ENCODE measurements at regions not wholly inside any gene's neighbourhood (a gene's known extent, or its start where the extent isn't known, plus 50 kb on each side); places are given as distances from the start of the nearest gene placed in this dataset.

- no peak overlapping the region for H3K4me3 ChIP-seq
- H3K4me1 ChIP-seq (replicated peaks in 1 of 2) = no peaks in the 10 kb centered on the region
- TF ChIP-seq POLR2A (IDR thresholded peaks at IDR 0.05) = no peak
- TF ChIP-seq, protein P1, sequence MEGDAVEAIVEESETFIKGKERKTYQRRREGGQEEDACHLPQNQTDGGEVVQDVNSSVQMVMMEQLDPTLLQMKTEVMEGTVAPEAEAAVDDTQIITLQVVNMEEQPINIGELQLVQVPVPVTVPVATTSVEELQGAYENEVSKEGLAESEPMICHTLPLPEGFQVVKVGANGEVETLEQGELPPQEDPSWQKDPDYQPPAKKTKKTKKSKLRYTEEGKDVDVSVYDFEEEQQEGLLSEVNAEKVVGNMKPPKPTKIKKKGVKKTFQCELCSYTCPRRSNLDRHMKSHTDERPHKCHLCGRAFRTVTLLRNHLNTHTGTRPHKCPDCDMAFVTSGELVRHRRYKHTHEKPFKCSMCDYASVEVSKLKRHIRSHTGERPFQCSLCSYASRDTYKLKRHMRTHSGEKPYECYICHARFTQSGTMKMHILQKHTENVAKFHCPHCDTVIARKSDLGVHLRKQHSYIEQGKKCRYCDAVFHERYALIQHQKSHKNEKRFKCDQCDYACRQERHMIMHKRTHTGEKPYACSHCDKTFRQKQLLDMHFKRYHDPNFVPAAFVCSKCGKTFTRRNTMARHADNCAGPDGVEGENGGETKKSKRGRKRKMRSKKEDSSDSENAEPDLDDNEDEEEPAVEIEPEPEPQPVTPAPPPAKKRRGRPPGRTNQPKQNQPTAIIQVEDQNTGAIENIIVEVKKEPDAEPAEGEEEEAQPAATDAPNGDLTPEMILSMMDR (IDR thresholded peaks at IDR 0.05) = no peak
- no peak for DNase-seq
- H3K27me3 ChIP-seq = no peaks in the 10 kb centered on the region
- 42 to 68% (median 63%) methylated on average over 2 of the region's 2 CpGs for WGBS, 4 donors
- intact Hi-C loops (cut with DNase I) = no loop called here
- H3K27ac ChIP-seq = no peak overlapping the region
- no peaks in the 10 kb centered on the region for H3K36me3 ChIP-seq (replicated peaks in 1 of 2)
- no peaks in the 10 kb centered on the region for H3K9me3 ChIP-seq (replicated peaks in 1 of 3)
Observed at GRCh38 chr3:153740109-153740508, 381.1 kb upstream of the ARHGEF26 start.

GRCh38 chr3:153744889-153745288 lies 376.3 kb upstream of the ARHGEF26 start:
- intact Hi-C loops (cut with DNase I) = no loop called here
- WGBS, 4 donors = 70 to 85% (median 74%) methylated on average over 3 of the region's 3 CpGs

GRCh38 chr3:153746211-153746610 lies 375.0 kb upstream of the ARHGEF26 start:
- Histone ChIP-seq H3K4me1 (replicated peaks in 1 of 2) (no peaks in the 10 kb centered on the region), H3K4me3 (no peak overlapping the region), H3K27me3 (no peaks in the 10 kb centered on the region), H3K36me3 (replicated peaks in 1 of 2) (no peaks in the 10 kb centered on the region), H3K9me3 (replicated peaks in 1 of 3) (no peaks in the 10 kb centered on the region), H3K27ac (no peak overlapping the region)
- intact Hi-C loops (cut with DNase I) = no loop called here
- TF ChIP-seq, protein P1 (IDR thresholded peaks at IDR 0.05) = no peak
- TF ChIP-seq POLR2A (IDR thresholded peaks at IDR 0.05) = no peak
- no peak for DNase-seq
- WGBS, 4 donors = 74 to 79% (median 78%) methylated on average over 3 of the region's 3 CpGs

More at GRCh38 chr3:153744889-153745288, 376.3 kb upstream of the ARHGEF26 start:
- Histone ChIP-seq H3K27me3 (no peaks in the 10 kb centered on the region), H3K4me1 (replicated peaks in 1 of 2) (no peaks in the 10 kb centered on the region), H3K9me3 (replicated peaks in 1 of 3) (no peaks in the 10 kb centered on the region), H3K4me3 (no peak overlapping the region), H3K36me3 (replicated peaks in 1 of 2) (no peaks in the 10 kb centered on the region), H3K27ac (no peak overlapping the region)
- TF ChIP-seq POLR2A (IDR thresholded peaks at IDR 0.05) = no peak
- TF ChIP-seq, protein P1 (IDR thresholded peaks at IDR 0.05) = no peak
- DNase-seq = no peak

DNA sequence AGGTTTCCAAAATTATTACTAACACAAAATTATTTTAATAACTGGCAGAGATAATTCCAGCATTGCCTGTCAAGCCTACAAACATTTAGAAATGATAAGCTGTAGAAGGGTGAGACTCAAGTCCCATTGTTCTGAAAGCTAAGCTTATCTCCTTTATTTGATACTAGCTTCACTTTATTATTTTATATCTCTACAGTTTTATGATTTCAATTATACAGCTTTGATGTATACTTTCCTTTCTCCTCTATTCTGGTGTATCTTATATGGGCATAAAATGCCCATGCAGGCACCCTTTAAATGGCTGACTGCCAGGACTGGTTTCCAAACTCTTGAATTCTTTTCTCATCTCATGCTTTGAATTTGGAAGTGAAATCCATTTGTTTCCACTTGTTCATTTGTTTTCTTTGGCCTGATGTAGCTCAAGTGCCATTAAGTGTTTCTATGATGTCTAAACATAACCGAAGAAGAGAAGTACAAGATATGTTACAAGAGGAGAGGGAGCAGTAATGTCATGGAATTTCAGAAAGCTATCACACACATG lies 372.1 kb upstream of the ARHGEF26 start:
- Histone ChIP-seq H3K9me3 (replicated peaks in 1 of 3) (no peaks in the 10 kb centered on the region), H3K4me3 (no peak overlapping the region), H3K27ac (no peak overlapping the region), H3K4me1 (replicated peaks in 1 of 2) (no peaks in the 10 kb centered on the region), H3K36me3 (replicated peaks in 1 of 2) (no peaks in the 10 kb centered on the region), H3K27me3 (no peaks in the 10 kb centered on the region)
- WGBS, 4 donors = 50 to 70% (median 58%) methylated on average over 1 of the region's 1 CpG
- TF ChIP-seq, protein P1 (IDR thresholded peaks at IDR 0.05) = no peak
- intact Hi-C loops (cut with DNase I) = no loop called here
- no peak for DNase-seq

Data from adrenal gland (tissue), 9 donors.